Colonic mucosa (tissue), 4 donors: ENCODE measurements at regions not wholly inside any gene's neighbourhood (a gene's known extent, or its start where the extent isn't known, plus 50 kb on each side); places are given as distances from the start of the nearest gene placed in this dataset.

Experiments
- DNase-seq: peaks from one replicate; pipeline ENCODE4 v3.0.0-alpha.2; 2020
- H3K27ac ChIP-seq: fragments of 200-600 bp; one replicate; pipeline ENCODE4 v1.8.0; 2021
- H3K27me3 ChIP-seq: fragments of 200-600 bp; one replicate; pipeline ENCODE4 v1.8.0; 2021
- H3K36me3 ChIP-seq: fragments of 200-600 bp; one replicate; pipeline ENCODE4 v1.8.0; 2021
- H3K4me1 ChIP-seq: fragments of 200-600 bp; one replicate; pipeline ENCODE4 v1.8.0; 2021; ENCODE audit warnings: mild to moderate bottlenecking
- H3K4me3 ChIP-seq: fragments of 200-600 bp; one replicate; pipeline ENCODE4 v1.8.0; 2021
- H3K9ac ChIP-seq, 2 donors: one replicate each; pipeline ENCODE4 v1.7.0; 2013; ENCODE audit warnings: control low read depth in 2 of 2, low read depth in 2 of 2, low read length in 2 of 2
- H3K9me3 ChIP-seq: fragments of 200-600 bp; one replicate; pipeline ENCODE4 v1.8.0; 2021
- CTCF ChIP-seq: fragments of 200-600 bp; IDR thresholded peaks from one replicate; pipeline ENCODE4 v1.8.0; 2022; ENCODE audit warnings: antibody characterized with exemption, mild to moderate bottlenecking
- intact Hi-C: fragments of 100-400 bp; cut with DNase I; formaldehyde crosslinking; loops from one replicate; pipeline ENCODE4 v1.14.1; 2022
- donor health status: healthy.
- donor health status: DM: no; HTN: no; CAD: no.
- donor health status: DM: no; HTN: no; CAD: no.

DNA sequence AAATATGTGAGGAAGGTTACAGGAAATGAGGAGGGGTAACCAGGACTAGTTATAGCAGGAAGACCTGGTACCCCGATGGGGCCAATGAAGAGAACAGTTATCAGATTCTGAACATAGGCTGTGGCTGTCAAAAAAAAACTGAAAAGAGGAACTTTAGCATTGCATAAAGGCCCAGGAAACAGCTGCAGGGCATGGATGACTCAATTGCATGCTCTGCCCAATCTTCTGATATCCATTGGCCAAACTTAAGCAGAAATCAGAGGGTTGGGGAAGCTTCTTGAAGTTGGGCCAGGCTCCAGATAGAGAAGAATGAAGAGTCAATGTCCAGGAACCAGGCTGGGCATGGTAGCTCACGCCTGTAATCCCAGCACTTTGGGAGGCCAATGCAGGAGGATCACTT is 1222.4 kb upstream of the PRKX start:
- no peak for TF ChIP-seq CTCF
- intact Hi-C loops, result no loop called here
- H3K9me3 ChIP-seq, result no peaks in the 10 kb centered on the region
- H3K9ac ChIP-seq, result no peak overlapping the region
- no peaks in the 10 kb centered on the region for H3K4me1 ChIP-seq
- no peak overlapping the region for H3K4me3 ChIP-seq
- H3K27me3 ChIP-seq, result no peaks in the 10 kb centered on the region
- no peak for DNase-seq
- no peak overlapping the region for H3K27ac ChIP-seq
- H3K36me3 ChIP-seq, result no peaks in the 10 kb centered on the region

DNA sequence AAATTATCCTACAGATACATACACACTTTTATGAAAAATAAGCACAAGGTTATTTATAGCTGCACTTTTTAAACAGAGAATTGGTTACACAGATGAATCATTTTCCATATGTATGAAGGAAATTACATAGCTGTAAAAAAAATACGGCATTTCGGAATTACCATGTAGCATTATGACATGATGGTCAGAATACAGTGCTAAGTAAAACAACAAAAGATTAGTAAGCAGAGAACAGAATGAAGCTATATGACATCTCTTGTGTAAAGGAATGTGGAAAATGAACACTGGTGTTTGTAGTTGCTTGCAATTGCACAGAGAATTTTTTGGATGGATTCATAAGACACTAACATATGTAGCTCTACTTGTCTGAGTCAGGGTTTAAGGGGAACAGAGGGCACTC is 1222.0 kb upstream of the PRKX start:
- H3K9me3 ChIP-seq, result no peaks in the 10 kb centered on the region
- TF ChIP-seq CTCF, result no peak
- no peaks in the 10 kb centered on the region for H3K27me3 ChIP-seq
- no peak overlapping the region for H3K4me3 ChIP-seq
- H3K27ac ChIP-seq, result no peak overlapping the region
- no peak overlapping the region for H3K9ac ChIP-seq
- no peak for DNase-seq
- intact Hi-C loops, result no loop called here
- no peaks in the 10 kb centered on the region for H3K36me3 ChIP-seq
- no peaks in the 10 kb centered on the region for H3K4me1 ChIP-seq

GRCh38 chrX:4932790-4933189 is 1219.3 kb upstream of the PRKX start:
- H3K27me3 ChIP-seq, result no peaks in the 10 kb centered on the region
- no peaks in the 10 kb centered on the region for H3K9me3 ChIP-seq
- intact Hi-C loops, result no loop called here
- H3K27ac ChIP-seq, result no peak overlapping the region
- no peak for TF ChIP-seq CTCF
- no peak for DNase-seq
- H3K4me3 ChIP-seq, result no peak overlapping the region
- H3K36me3 ChIP-seq, result no peaks in the 10 kb centered on the region
- H3K9ac ChIP-seq, result no peak overlapping the region
- H3K4me1 ChIP-seq, result no peaks in the 10 kb centered on the region

- H3K27ac ChIP-seq, result no peak overlapping the region
- no peaks in the 10 kb centered on the region for H3K27me3 ChIP-seq
- H3K4me3 ChIP-seq, result no peak overlapping the region
- H3K4me1 ChIP-seq, result no peaks in the 10 kb centered on the region
- H3K9ac ChIP-seq, result no peak overlapping the region
- no peak for TF ChIP-seq CTCF
- DNase-seq, result no peak
- intact Hi-C loops, result no loop called here
- no peaks in the 10 kb centered on the region for H3K36me3 ChIP-seq
- no peaks in the 10 kb centered on the region for H3K9me3 ChIP-seq
Measured at GRCh38 chrX:4930426-4930825, 1217.0 kb upstream of the PRKX start.

DNA sequence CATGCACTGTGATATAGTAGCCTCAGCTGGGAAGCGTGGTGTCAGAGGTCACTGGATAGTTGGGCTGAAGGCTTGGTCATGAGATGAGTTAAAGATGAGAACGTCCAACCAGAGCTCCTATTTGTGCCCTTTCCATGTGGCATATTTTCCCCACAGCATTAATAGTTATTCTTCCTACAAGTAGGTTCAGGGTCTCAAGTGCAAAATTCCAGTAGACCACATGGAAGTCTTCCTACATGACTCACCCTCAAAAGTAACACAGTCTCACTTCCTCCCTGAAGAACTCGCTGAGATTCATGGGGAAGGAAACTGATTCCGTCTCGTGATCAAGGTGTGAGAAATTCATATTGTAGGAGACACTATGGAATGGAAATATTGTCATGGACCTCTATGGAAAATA is 1212.5 kb upstream of the PRKX start:
- intact Hi-C loops, result no loop called here
- no peak for DNase-seq
- Histone ChIP-seq H3K4me3 (no peak overlapping the region), H3K9me3 (no peaks in the 10 kb centered on the region), H3K9ac (no peak overlapping the region), H3K4me1 (no peaks in the 10 kb centered on the region), H3K27me3 (no peaks in the 10 kb centered on the region), H3K27ac (no peak overlapping the region), H3K36me3 (no peaks in the 10 kb centered on the region)
- TF ChIP-seq CTCF, result no peak

DNA sequence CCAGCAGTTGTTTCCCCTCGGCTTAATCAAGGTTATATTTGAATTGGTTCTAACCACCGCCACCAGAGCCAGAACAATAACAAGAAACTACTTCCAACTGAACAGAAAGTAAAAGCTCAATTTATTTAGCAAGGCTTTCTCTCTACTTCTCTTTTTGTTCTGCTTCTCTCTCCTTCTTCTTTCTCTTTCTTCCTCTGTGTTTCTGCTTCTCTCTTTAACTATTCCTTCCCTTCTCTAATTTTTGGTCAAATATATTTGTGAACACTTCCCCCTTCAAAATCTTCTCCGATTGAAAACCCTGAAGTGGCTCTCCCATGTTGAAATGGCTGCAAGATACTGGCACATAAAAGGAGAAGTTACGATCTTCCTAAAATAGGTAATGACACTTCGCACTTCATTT is 1195.9 kb upstream of the PRKX start:
- TF ChIP-seq CTCF, result no peak
- Histone ChIP-seq H3K27ac (no peak overlapping the region), H3K36me3 (no peaks in the 10 kb centered on the region), H3K9ac (no peak overlapping the region), H3K9me3 (no peaks in the 10 kb centered on the region), H3K4me1 (no peaks in the 10 kb centered on the region), H3K4me3 (no peak overlapping the region), H3K27me3 (no peaks in the 10 kb centered on the region)
- DNase-seq, result no peak
- intact Hi-C loops, result no loop called here
